ENCODE measurements at regions not wholly inside any gene's neighbourhood (a gene's known extent, or its start where the extent isn't known, plus 50 kb on each side); places are given as distances from the start of the nearest gene placed in this dataset.

DNA sequence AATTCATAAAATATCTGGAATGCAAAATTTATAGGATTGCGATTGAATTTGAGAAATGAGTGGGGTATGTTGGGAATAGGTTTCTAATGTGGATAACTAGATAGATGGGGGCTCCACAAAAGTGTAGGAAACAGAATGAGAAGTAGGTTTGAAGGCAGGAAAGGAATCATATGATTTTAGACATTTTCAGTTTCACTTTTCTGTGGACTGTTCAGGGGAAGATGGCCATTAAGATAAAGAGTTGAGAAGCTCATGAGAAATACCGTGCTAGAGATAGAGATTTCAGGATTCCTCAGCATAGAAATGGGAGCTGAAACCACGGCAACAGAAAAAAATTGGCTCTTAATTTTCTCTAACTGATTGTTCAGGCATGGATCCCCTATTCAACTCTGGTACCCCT is 163.4 kb upstream of the CD180 start:
- no peak overlapping the region for H3K4me3 Mint-ChIP-seq (ENCODE audit: low read depth, unreplicated experiment)
- H3K4me1 Mint-ChIP-seq (ENCODE audit: low read depth, unreplicated experiment): no peaks in the 10 kb centered on the region
- TF ChIP-seq, protein P1, sequence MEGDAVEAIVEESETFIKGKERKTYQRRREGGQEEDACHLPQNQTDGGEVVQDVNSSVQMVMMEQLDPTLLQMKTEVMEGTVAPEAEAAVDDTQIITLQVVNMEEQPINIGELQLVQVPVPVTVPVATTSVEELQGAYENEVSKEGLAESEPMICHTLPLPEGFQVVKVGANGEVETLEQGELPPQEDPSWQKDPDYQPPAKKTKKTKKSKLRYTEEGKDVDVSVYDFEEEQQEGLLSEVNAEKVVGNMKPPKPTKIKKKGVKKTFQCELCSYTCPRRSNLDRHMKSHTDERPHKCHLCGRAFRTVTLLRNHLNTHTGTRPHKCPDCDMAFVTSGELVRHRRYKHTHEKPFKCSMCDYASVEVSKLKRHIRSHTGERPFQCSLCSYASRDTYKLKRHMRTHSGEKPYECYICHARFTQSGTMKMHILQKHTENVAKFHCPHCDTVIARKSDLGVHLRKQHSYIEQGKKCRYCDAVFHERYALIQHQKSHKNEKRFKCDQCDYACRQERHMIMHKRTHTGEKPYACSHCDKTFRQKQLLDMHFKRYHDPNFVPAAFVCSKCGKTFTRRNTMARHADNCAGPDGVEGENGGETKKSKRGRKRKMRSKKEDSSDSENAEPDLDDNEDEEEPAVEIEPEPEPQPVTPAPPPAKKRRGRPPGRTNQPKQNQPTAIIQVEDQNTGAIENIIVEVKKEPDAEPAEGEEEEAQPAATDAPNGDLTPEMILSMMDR (IDR thresholded peaks at IDR 0.05; ENCODE audit: unreplicated experiment): no peak
- intact Hi-C loops (cut with micrococcal nuclease; ENCODE audit: unreplicated experiment): no loop called here
- no peak for DNase-seq
- no peaks in the 10 kb centered on the region for H3K27me3 Mint-ChIP-seq (ENCODE audit: unreplicated experiment)
- H3K36me3 Mint-ChIP-seq (ENCODE audit: insufficient read depth, unreplicated experiment): no peaks in the 10 kb centered on the region
- CTCF ChIA-PET: no interaction called here
- no peak overlapping the region for H3K27ac Mint-ChIP-seq (ENCODE audit: unreplicated experiment)
- BruUV-seq (replicated peaks): no TSS peak
- peaks cover 2% of the 10 kb centered on the region for H3K9me3 Mint-ChIP-seq (ENCODE audit: low read depth, unreplicated experiment)

DNA sequence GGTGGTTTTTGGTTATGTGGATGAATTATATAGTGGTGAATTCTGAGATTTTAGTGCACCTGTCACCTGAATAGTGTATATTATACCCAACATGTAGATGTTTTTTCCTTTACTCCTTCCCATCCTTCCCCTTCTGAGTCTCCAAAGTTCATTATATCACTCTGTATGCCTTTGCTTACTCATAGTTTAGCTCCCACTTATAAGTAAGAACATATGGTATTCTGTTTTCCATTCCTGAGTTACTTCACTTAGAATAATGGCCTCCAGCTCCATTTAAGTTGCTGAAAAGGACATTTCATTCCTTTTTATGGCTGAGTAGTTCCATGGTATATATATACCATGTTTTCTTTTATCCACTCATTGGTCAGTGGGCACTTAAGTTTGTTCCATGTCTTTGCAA is 161.6 kb upstream of the CD180 start:
- no peak overlapping the region for H3K4me3 Mint-ChIP-seq (ENCODE audit: low read depth, unreplicated experiment)
- no peaks in the 10 kb centered on the region for H3K4me1 Mint-ChIP-seq (ENCODE audit: low read depth, unreplicated experiment)
- intact Hi-C loops (cut with micrococcal nuclease; ENCODE audit: unreplicated experiment): no loop called here
- H3K36me3 Mint-ChIP-seq (ENCODE audit: insufficient read depth, unreplicated experiment): no peaks in the 10 kb centered on the region
- DNase-seq: no peak
- no TSS peak for BruUV-seq (replicated peaks)
- TF ChIP-seq, protein P1 (IDR thresholded peaks at IDR 0.05; ENCODE audit: unreplicated experiment): no peak
- no peaks in the 10 kb centered on the region for H3K27me3 Mint-ChIP-seq (ENCODE audit: unreplicated experiment)
- CTCF ChIA-PET: no interaction called here
- H3K9me3 Mint-ChIP-seq (ENCODE audit: low read depth, unreplicated experiment): peaks cover under 1% of the 10 kb centered on the region
- no peak overlapping the region for H3K27ac Mint-ChIP-seq (ENCODE audit: unreplicated experiment)

DNA sequence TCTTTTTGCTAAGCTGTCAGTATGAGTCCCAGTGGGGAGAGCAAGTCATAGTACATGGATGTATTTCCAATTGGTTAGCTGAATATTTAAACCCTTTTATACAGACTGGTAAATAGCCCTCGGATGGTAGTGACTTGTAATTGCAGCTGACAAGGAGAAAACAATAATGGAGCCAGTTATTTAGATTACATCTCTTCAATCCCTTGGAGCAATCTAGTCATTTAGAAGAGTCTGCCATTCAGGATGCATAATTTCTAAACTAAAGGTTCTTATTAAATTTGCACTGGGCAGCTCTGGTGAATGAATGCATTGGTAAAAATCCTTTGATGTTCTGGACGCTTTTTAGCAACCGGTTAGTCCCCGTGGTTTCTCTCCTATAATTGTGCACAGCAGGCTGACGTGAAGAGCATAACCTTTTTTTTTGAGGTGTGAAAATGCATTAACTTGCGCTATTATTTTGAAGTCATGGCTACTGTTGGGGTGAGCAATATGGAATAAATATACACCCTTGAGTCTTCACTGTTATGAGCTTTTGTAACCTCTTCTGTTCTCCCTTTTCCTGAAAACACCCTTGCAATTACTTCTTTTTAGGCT is 158.6 kb upstream of the CD180 start:
- Mint-ChIP-seq H3K4me3 (ENCODE audit: low read depth, unreplicated experiment) (no peak overlapping the region), H3K36me3 (ENCODE audit: insufficient read depth, unreplicated experiment) (no peaks in the 10 kb centered on the region)

DNA sequence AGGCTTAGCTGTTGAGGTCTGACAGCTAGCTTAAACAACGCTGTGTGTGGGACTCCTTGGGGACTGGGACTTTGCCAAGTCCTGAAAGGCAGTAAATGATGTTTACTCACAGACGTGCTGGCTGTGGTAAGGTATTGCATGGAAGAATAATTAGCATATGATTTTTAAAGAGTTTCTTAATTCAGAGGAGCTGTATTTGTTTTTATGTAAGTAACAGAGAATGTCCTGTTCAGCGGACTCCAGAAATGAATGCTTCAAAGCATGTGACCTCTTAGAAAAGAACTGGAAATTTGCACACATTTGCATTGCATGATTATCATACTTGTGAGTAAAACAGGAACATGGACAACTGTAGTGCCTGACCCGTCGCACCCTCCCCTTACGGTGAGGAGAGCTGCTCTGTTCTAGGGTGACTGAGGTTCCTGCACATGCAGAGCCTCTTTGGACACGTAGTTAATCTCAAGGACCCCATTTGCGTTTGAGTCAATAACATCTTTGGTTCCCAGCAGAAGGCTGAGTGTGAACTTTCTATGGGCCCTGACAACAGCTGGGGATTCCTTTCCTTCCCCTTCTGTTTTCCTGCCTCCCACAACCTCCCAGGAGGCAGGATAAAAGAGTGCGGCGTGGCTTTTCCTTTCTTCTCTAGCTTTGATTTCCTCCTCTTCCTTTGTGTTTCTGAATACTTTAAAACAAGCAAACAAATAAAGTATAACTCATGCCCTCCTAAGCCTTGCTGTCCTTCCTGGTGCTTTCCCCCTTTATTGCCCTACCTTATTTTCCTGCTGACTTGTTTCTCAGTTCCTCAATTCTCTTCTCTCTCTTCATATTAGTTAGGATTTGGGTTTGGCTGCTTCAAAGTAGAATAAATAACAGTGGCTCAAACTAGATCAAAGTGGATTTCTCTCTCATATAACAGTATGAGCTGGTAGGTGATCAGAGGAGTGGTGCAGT is 157.2 kb upstream of the CD180 start:
- Mint-ChIP-seq H3K27me3 (ENCODE audit: unreplicated experiment) (no peaks in the 10 kb centered on the region), H3K9me3 (ENCODE audit: low read depth, unreplicated experiment) (no peaks in the 10 kb centered on the region), H3K36me3 (ENCODE audit: insufficient read depth, unreplicated experiment) (no peaks in the 10 kb centered on the region), H3K27ac (ENCODE audit: unreplicated experiment) (no peak overlapping the region), H3K4me3 (ENCODE audit: low read depth, unreplicated experiment) (no peak overlapping the region), H3K4me1 (ENCODE audit: low read depth, unreplicated experiment) (no peaks in the 10 kb centered on the region)
- no peak for DNase-seq
- BruUV-seq (replicated peaks): no TSS peak
- TF ChIP-seq, protein P1 (IDR thresholded peaks at IDR 0.05; ENCODE audit: unreplicated experiment): no peak
- intact Hi-C loops (cut with micrococcal nuclease; ENCODE audit: unreplicated experiment): no loop called here
- CTCF ChIA-PET: no interaction called here

More for the DNA sequence above, 158.6 kb upstream of the CD180 start:
- TF ChIP-seq, protein P1 (IDR thresholded peaks at IDR 0.05; ENCODE audit: unreplicated experiment): no peak
- Mint-ChIP-seq H3K9me3 (ENCODE audit: low read depth, unreplicated experiment) (no peaks in the 10 kb centered on the region), H3K4me1 (ENCODE audit: low read depth, unreplicated experiment) (no peaks in the 10 kb centered on the region), H3K27me3 (ENCODE audit: unreplicated experiment) (no peaks in the 10 kb centered on the region), H3K27ac (ENCODE audit: unreplicated experiment) (no peak overlapping the region)
- DNase-seq: no peak
- CTCF ChIA-PET: interaction anchor here (0.6 kb wide), 1 partner anchor 1225 kb away, joined by 3 read pairs; no protein-coding TSS in a partner anchor
- intact Hi-C loops (cut with micrococcal nuclease; ENCODE audit: unreplicated experiment): no loop called here
- BruUV-seq (replicated peaks): no TSS peak
